IMR-90 (cell line): ENCODE measurements at regions not wholly inside any gene's neighbourhood (a gene's known extent, or its start where the extent isn't known, plus 50 kb on each side); places are given as distances from the start of the nearest gene placed in this dataset.

ENCODE experiments used
- ATAC-seq: fragments of 200-7000 bp; cut with Tn5 transposase; 2 replicates; pipeline ENCODE4 v1.9.1; 2020; ENCODE audit warnings: low read depth, mild to moderate bottlenecking, moderate library complexity
- BruUV-seq: library from RNA; stranded (reverse); fragments of 400-500 nt; replicated peaks from 2 replicates; lab custom pipeline; 2021; lab: Mats Ljungman, UMichigan
- CTCF ChIA-PET: fragments of 300-600 bp; formaldehyde crosslinking; extraction: SDS; loops from one replicate; lab custom pipeline; 2021; ENCODE audit warnings: antibody characterized with exemption; lab: Yijun Ruan, JAX
- POLR2A ChIA-PET: fragments of 300-600 bp; sonication (Branson Sonifier 250); formaldehyde crosslinking; loops from one replicate; lab custom pipeline; 2022; ENCODE audit warnings: antibody characterized with exemption; ENCODE audit not compliant: unreplicated experiment; lab: Charles Lee
- DNase-seq: peaks from one replicate; pipeline ENCODE4 v3.0.0; 2013
- H2AFZ ChIP-seq: replicated peaks from 2 replicates; pipeline ENCODE3; 2013; ENCODE audit warnings: low read length, mild to moderate bottlenecking; ENCODE audit not compliant: poor library complexity
- H2AK5ac ChIP-seq: 2 replicates; pipeline ENCODE4 v1.6.1; 2013; ENCODE audit warnings: low read depth, low read length, inconsistent platforms
- H2AK9ac ChIP-seq: replicated peaks from 2 replicates; pipeline ENCODE3; 2013; ENCODE audit warnings: mild to moderate bottlenecking, low read depth, low read length, moderate library complexity; ENCODE audit not compliant: poor library complexity
- H2BK120ac ChIP-seq: 2 replicates; pipeline ENCODE4 v1.6.1; 2013; ENCODE audit warnings: low read depth, low read length, inconsistent platforms
- H2BK15ac ChIP-seq: 3 replicates; pipeline ENCODE4 v1.6.1; 2013; ENCODE audit warnings: low read depth, low read length, inconsistent platforms
- H2BK20ac ChIP-seq: 2 replicates; pipeline ENCODE4 v1.6.1; 2013; ENCODE audit warnings: low read depth, mild to moderate bottlenecking, inconsistent platforms, low read length, moderate library complexity
- H2BK5ac ChIP-seq: 2 replicates; pipeline ENCODE4 v1.6.1; 2013; ENCODE audit warnings: mild to moderate bottlenecking, low read depth, low read length, inconsistent platforms; ENCODE audit not compliant: poor library complexity, severe bottlenecking
- H3K14ac ChIP-seq: replicated peaks from 2 replicates; pipeline ENCODE4 v1.6.1; 2013; ENCODE audit warnings: low read depth, low read length, inconsistent platforms
- H3K18ac ChIP-seq: 2 replicates; pipeline ENCODE4 v1.6.1; 2013; ENCODE audit warnings: low read depth, low read length, control low read depth
- H3K23ac ChIP-seq: 2 replicates; pipeline ENCODE4 v1.6.1; 2013; ENCODE audit warnings: low read depth, low read length, inconsistent platforms
- H3K27ac ChIP-seq: 2 replicates; pipeline ENCODE4 v1.5.1; 2013; ENCODE audit warnings: mild to moderate bottlenecking, control low read depth, low read length; ENCODE audit not compliant: insufficient read depth
- H3K27me3 ChIP-seq: 2 replicates; pipeline ENCODE4 v1.6.1; 2013; ENCODE audit warnings: low read length; ENCODE audit not compliant: control insufficient read depth, insufficient read depth
- H3K36me3 ChIP-seq: 2 replicates; pipeline ENCODE4 v1.6.1; 2013; ENCODE audit warnings: low read length, mixed read lengths; ENCODE audit not compliant: control insufficient read depth, insufficient read depth
- H3K4ac ChIP-seq: 2 replicates; pipeline ENCODE4 v1.6.1; 2013; ENCODE audit warnings: low read depth, low read length, inconsistent platforms
- H3K4me1 ChIP-seq: 2 replicates; pipeline ENCODE4 v1.6.1; 2013; ENCODE audit warnings: low read length, mixed read lengths; ENCODE audit not compliant: control insufficient read depth, insufficient read depth
- H3K4me2 ChIP-seq: 2 replicates; pipeline ENCODE4 v1.6.1; 2013; ENCODE audit warnings: low read depth, mild to moderate bottlenecking, control low read depth, low read length, moderate library complexity
- H3K4me3 ChIP-seq: 2 replicates; pipeline ENCODE4 v1.5.1; 2013; ENCODE audit warnings: low read depth, mild to moderate bottlenecking, control low read depth, low read length, moderate library complexity; ENCODE audit not compliant: insufficient read depth
- H3K56ac ChIP-seq: 2 replicates; pipeline ENCODE4 v1.6.1; 2013; ENCODE audit warnings: low read length, inconsistent platforms; ENCODE audit not compliant: insufficient read depth; ENCODE audit errors: extremely low read depth
- H3K79me1 ChIP-seq, 2 experiments: 2 replicates each; pipeline ENCODE4 v1.6.1; 2013; ENCODE audit warnings: low read length in 2 of 2, inconsistent platforms in 1 of 2, low read depth in 1 of 2
- H3K9ac ChIP-seq: 2 replicates; pipeline ENCODE4 v1.6.1; 2013; ENCODE audit warnings: low read depth, low read length, control low read depth
- H3K9me1 ChIP-seq: 2 replicates; pipeline ENCODE4 v1.6.1; 2013; ENCODE audit warnings: low read length, inconsistent platforms; ENCODE audit not compliant: insufficient read depth
- H3K9me3 ChIP-seq: 2 replicates; pipeline ENCODE4 v1.6.1; 2013; ENCODE audit warnings: low read length; ENCODE audit not compliant: control insufficient read depth, insufficient read depth
- H4K20me1 ChIP-seq: 2 replicates; pipeline ENCODE4 v1.6.1; 2013; ENCODE audit warnings: low read length, inconsistent platforms; ENCODE audit not compliant: insufficient read depth
- H4K5ac ChIP-seq: 2 replicates; pipeline ENCODE4 v1.6.1; 2013; ENCODE audit warnings: mild to moderate bottlenecking, low read depth, low read length, control low read depth
- H4K8ac ChIP-seq, 2 experiments: 2 replicates each; pipeline ENCODE4 v1.6.1; 2013; ENCODE audit warnings: low read depth in 2 of 2, low read length in 2 of 2, control low read depth in 1 of 2, inconsistent platforms in 1 of 2
- H4K91ac ChIP-seq: 2 replicates; pipeline ENCODE4 v1.6.1; 2013; ENCODE audit warnings: low read depth, low read length, inconsistent platforms; ENCODE audit not compliant: insufficient read depth
- CEBPB ChIP-seq: IDR thresholded peaks from 2 replicates; pipeline ENCODE4 v1.6.1; 2012; ENCODE audit warnings: low read depth, low read length, improper control_type of control experiment
- CHD1 ChIP-seq: IDR thresholded peaks from 2 replicates; pipeline ENCODE4 v1.6.1; 2012; ENCODE audit warnings: low read depth, low read length, improper control_type of control experiment
- CTCF ChIP-seq: conservative IDR thresholded peaks from 2 replicates; pipeline ENCODE4 v1.5.1; 2012; ENCODE audit warnings: mild to moderate bottlenecking, low read depth, low read length, improper control_type of control experiment
- NFE2L2 ChIP-seq: fragments of 150-350 bp; IDR thresholded peaks from 2 replicates; pipeline ENCODE4 v1.6.1; 2016; ENCODE audit warnings: low read depth, mild to moderate bottlenecking, low read length
- RAD21 ChIP-seq: IDR thresholded peaks from 2 replicates; pipeline ENCODE4 v1.6.1; 2012; ENCODE audit warnings: low read length, improper control_type of control experiment
- SMC3 ChIP-seq: fragments of 150-350 bp; IDR thresholded peaks from 2 replicates; pipeline ENCODE4 v1.6.1; 2016; ENCODE audit warnings: low read depth, mild to moderate bottlenecking, antibody characterized with exemption, low read length, moderate library complexity
- WGBS, 2 experiments: methylation state at CpG; one replicate each; pipeline versions ENCODE4 v1.1.5 to v1.1.7; 2013; ENCODE audit warnings: missing lambda C conversion rate in 2 of 2; ENCODE audit not compliant: insufficient read length in 1 of 2; ENCODE audit errors: extremely low coverage in 2 of 2; 5-methylcytosine and 5-hydroxymethylcytosine counted together
- dilution Hi-C: fragments of 300-500 bp; cut with HindIII; formaldehyde crosslinking; loops from one replicate; pipeline ENCODE4 v1.14.3; 2018; ENCODE audit warnings: low sequenced_read_pairs; ENCODE audit not compliant: unreplicated experiment
- in situ Hi-C: fragments of 300-500 bp; cut with MboI; formaldehyde crosslinking; loops from 3 replicates; pipeline ENCODE4 v1.14.3; 2019; ENCODE audit warnings: low sequenced_read_pairs, inconsistent platforms, mixed read lengths
- intact Hi-C: fragments of 100-400 bp; cut with micrococcal nuclease; formaldehyde crosslinking; loops from 2 replicates; pipeline ENCODE4 v1.10.0; 2022

DNA sequence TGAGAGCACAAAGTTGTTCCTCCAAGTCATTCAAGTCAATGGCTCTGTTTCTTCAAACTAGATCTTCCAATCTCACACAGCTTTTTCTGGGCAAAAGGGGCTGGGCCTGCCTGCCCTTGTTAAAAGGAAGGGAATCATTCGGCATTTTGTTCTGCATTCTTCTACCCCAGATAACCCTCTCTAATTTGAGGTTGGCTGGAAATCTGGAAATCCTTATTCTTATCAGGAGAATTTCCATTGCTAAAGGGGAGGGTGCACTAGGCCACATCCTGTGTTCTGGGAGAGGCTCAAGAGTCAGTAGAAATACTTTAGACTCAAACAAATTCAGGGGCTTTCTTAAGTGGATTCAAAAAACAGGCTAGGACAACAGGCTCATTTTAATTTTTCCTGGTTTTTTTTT is 384.7 kb upstream of the ZNF462 start:
- Histone ChIP-seq H3K18ac (no peak overlapping the region), H2BK15ac (no peak overlapping the region), H3K56ac (no peak overlapping the region), H2AK9ac (no peak overlapping the region), H3K79me1 (no peaks in the 10 kb centered on the region), H3K4ac (no peak overlapping the region), H2AFZ (no peak overlapping the region), H3K4me2 (no peak overlapping the region), H3K23ac (no peak overlapping the region), H3K9ac (no peak overlapping the region), H3K36me3 (no peaks in the 10 kb centered on the region), H2BK5ac (no peak overlapping the region), H3K27me3 (no peaks in the 10 kb centered on the region), H4K8ac (no peak overlapping the region), H3K27ac (no peak overlapping the region), H2BK20ac (no peak overlapping the region), H3K14ac (no peak overlapping the region), H2BK120ac (no peak overlapping the region), H3K9me1 (no peaks in the 10 kb centered on the region), H3K4me3 (no peak overlapping the region), H3K4me1 (no peaks in the 10 kb centered on the region), H4K91ac (no peak overlapping the region), H2AK5ac (no peak overlapping the region), H3K9me3 (peaks cover 5% of the 10 kb centered on the region), H4K20me1 (no peaks in the 10 kb centered on the region), H4K5ac (no peak overlapping the region)
- WGBS, 2 experiments: no CpG with 5 or more reads among the region's 1 CpG
- DNase-seq: no peak
- POLR2A ChIA-PET: no interaction called here
- no TSS peak for BruUV-seq
- CTCF ChIA-PET: no interaction called here
- dilution Hi-C loops (no loop called here), in situ Hi-C loops (no loop called here), intact Hi-C loops (no loop called here)
- no peak for ATAC-seq
- no peak for TF ChIP-seq NFE2L2
- no peak for TF ChIP-seq CTCF
- TF ChIP-seq CEBPB: no peak
- no peak for TF ChIP-seq SMC3
- no peak for TF ChIP-seq CHD1
- no peak for TF ChIP-seq RAD21
